Neutrophil (primary cell): ENCODE measurements at regions not wholly inside any gene's neighbourhood (a gene's known extent, or its start where the extent isn't known, plus 50 kb on each side); places are given as distances from the start of the nearest gene placed in this dataset.

Experiments used
- H3K27ac ChIP-seq: fragments of 200-600 bp; sonication (generic); 2 replicates; pipeline ENCODE4 v1.5.1; 2016; ENCODE audit warnings: mild to moderate bottlenecking, moderate library complexity
- H3K27me3 ChIP-seq: fragments of 200-600 bp; sonication (generic); 2 replicates; pipeline ENCODE4 v1.6.0; 2016; ENCODE audit warnings: mild to moderate bottlenecking
- H3K36me3 ChIP-seq: fragments of 200-600 bp; sonication (generic); 2 replicates; pipeline ENCODE4 v1.5.1; 2017
- H3K4me1 ChIP-seq, 2 experiments: fragments of 200-600 bp in 1 of 2; sonication (generic) in 1 of 2; 1 replicate in 1 of 2; 2 replicates in 1 of 2; pipeline versions ENCODE4 v1.5.1 to v1.6.1; 2013 to 2016; ENCODE audit warnings: low read depth in 1 of 2, low read length in 1 of 2, mild to moderate bottlenecking in 1 of 2, moderate library complexity in 1 of 2; ENCODE audit not compliant: control insufficient read depth in 1 of 2, insufficient read depth in 1 of 2
- H3K4me3 ChIP-seq, 2 experiments: fragments of 200-600 bp in 1 of 2; sonication (generic) in 1 of 2; 1 replicate in 1 of 2; 2 replicates in 1 of 2; pipeline ENCODE4 v1.5.1; 2013 to 2016; ENCODE audit warnings: low read depth in 1 of 2, low read length in 1 of 2, mild to moderate bottlenecking in 1 of 2, moderate library complexity in 1 of 2
- H3K9me3 ChIP-seq: fragments of 200-600 bp; sonication (generic); 2 replicates; pipeline ENCODE4 v1.5.1; 2016
- TF ChIP-seq, protein P1 (sequence below): fragments of 200-600 bp; sonication (generic); IDR thresholded peaks from 2 replicates; pipeline ENCODE4 v1.5.1; 2016; ENCODE audit warnings: antibody characterized with exemption

GRCh38 chr6:85010865-85011264, 246.5 kb upstream of the TBX18 start:
- H3K27me3 ChIP-seq: no peaks in the 10 kb centered on the region
- TF ChIP-seq, protein P1, sequence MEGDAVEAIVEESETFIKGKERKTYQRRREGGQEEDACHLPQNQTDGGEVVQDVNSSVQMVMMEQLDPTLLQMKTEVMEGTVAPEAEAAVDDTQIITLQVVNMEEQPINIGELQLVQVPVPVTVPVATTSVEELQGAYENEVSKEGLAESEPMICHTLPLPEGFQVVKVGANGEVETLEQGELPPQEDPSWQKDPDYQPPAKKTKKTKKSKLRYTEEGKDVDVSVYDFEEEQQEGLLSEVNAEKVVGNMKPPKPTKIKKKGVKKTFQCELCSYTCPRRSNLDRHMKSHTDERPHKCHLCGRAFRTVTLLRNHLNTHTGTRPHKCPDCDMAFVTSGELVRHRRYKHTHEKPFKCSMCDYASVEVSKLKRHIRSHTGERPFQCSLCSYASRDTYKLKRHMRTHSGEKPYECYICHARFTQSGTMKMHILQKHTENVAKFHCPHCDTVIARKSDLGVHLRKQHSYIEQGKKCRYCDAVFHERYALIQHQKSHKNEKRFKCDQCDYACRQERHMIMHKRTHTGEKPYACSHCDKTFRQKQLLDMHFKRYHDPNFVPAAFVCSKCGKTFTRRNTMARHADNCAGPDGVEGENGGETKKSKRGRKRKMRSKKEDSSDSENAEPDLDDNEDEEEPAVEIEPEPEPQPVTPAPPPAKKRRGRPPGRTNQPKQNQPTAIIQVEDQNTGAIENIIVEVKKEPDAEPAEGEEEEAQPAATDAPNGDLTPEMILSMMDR: no peak
- no peak overlapping the region for H3K4me3 ChIP-seq
- H3K4me1 ChIP-seq: no peaks in the 10 kb centered on the region
- no peak overlapping the region for H3K27ac ChIP-seq
- no peaks in the 10 kb centered on the region for H3K36me3 ChIP-seq
- H3K9me3 ChIP-seq: no peaks in the 10 kb centered on the region

GRCh38 chr6:85008296-85009009, 244.1 kb upstream of the TBX18 start:
- no peaks in the 10 kb centered on the region for H3K9me3 ChIP-seq
- TF ChIP-seq, protein P1: no peak
- H3K4me3 ChIP-seq: no peak overlapping the region
- H3K27me3 ChIP-seq: no peaks in the 10 kb centered on the region
- no peak overlapping the region for H3K27ac ChIP-seq
- no peaks in the 10 kb centered on the region for H3K4me1 ChIP-seq
- H3K36me3 ChIP-seq: no peaks in the 10 kb centered on the region

- TF ChIP-seq, protein P1: no peak
- no peaks in the 10 kb centered on the region for H3K36me3 ChIP-seq
- no peak overlapping the region for H3K27ac ChIP-seq
- no peaks in the 10 kb centered on the region for H3K9me3 ChIP-seq
- H3K4me3 ChIP-seq: no peak overlapping the region
- H3K27me3 ChIP-seq: no peaks in the 10 kb centered on the region
- no peaks in the 10 kb centered on the region for H3K4me1 ChIP-seq
Measured at GRCh38 chr6:85006362-85006761, 242.0 kb upstream of the TBX18 start.

- Histone ChIP-seq H3K4me3 (no peak overlapping the region), H3K27me3 (no peaks in the 10 kb centered on the region), H3K9me3 (no peaks in the 10 kb centered on the region), H3K27ac (no peak overlapping the region), H3K36me3 (no peaks in the 10 kb centered on the region), H3K4me1 (no peaks in the 10 kb centered on the region)
- TF ChIP-seq, protein P1: no peak
Measured at GRCh38 chr6:85005494-85005893, 241.1 kb upstream of the TBX18 start.

DNA sequence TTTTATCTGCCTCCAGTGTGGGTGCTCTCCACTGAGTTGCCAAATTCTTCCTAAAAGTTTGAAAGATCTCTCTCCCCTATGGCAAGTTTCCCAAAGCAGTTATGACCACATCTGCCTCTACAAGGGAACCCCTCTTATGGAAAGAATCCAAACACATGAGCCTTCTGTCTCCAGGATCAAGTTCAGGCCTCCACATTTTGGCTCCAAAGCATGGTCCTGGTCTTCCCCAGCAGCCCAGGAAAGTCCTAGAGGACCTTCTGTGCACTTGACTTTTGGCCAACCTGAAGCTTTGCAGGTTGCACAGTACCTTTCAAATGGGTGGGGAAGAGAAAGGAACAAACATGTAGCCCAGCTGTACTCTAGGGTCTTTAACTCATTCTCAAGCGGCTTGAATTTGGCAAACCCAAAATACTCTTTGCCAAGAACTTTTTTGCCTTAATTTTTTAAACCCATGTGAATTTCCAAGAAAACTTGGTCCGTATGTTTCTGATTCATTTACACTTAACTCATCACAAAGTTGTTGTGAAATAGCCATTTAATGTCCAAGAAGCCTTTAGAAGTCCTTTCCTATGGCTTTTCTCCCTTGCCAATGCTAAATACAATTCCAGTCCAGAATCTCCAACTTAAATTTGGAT, 240.1 kb upstream of the TBX18 start:
- H3K4me3 ChIP-seq: no peak overlapping the region
- H3K27me3 ChIP-seq: no peaks in the 10 kb centered on the region
- no peak overlapping the region for H3K27ac ChIP-seq
- H3K36me3 ChIP-seq: no peaks in the 10 kb centered on the region
- no peaks in the 10 kb centered on the region for H3K4me1 ChIP-seq
- H3K9me3 ChIP-seq: no peaks in the 10 kb centered on the region
- TF ChIP-seq, protein P1: no peak
